Hepatocyte (in vitro differentiated cells): ENCODE measurements at regions not wholly inside any gene's neighbourhood (a gene's known extent, or its start where the extent isn't known, plus 50 kb on each side); places are given as distances from the start of the nearest gene placed in this dataset.

ENCODE experiments used
- CTCF ChIP-seq: fragments of 200-600 bp; sonication (generic); IDR thresholded peaks from 2 replicates; pipeline ENCODE4 v1.5.1; 2016; ENCODE audit warnings: antibody characterized with exemption, mild to moderate bottlenecking; ENCODE audit not compliant: poor library complexity
- EZH2 ChIP-seq: fragments of 200-600 bp; sonication (generic); IDR thresholded peaks from 2 replicates; pipeline ENCODE4 v1.6.1; 2016; ENCODE audit warnings: antibody characterized with exemption, mild to moderate bottlenecking, borderline replicate concordance
- EZH2phosphoT487 ChIP-seq: fragments of 200-600 bp; sonication (generic); IDR thresholded peaks from one replicate; pipeline ENCODE4 v1.6.1; 2018; ENCODE audit warnings: antibody characterized with exemption, mild to moderate bottlenecking, low read depth, moderate library complexity; ENCODE audit not compliant: unreplicated experiment, severe bottlenecking

- TF ChIP-seq CTCF (no peak), EZH2 (no peak), EZH2phosphoT487 (no peak)
Observed at GRCh38 chr10:130899856-130900255, 411.7 kb downstream of the TCERG1L start.
